ENCODE measurements at regions not wholly inside any gene's neighbourhood (a gene's known extent, or its start where the extent isn't known, plus 50 kb on each side); places are given as distances from the start of the nearest gene placed in this dataset.

GRCh38 chr20:61119273-61119672 lies 132.8 kb upstream of the CDH4 start:
- intact Hi-C loops (cut with DNase I), result loop anchor here (5.0 kb wide), 1 partner anchor 907 kb away; no protein-coding TSS in a partner anchor

DNA sequence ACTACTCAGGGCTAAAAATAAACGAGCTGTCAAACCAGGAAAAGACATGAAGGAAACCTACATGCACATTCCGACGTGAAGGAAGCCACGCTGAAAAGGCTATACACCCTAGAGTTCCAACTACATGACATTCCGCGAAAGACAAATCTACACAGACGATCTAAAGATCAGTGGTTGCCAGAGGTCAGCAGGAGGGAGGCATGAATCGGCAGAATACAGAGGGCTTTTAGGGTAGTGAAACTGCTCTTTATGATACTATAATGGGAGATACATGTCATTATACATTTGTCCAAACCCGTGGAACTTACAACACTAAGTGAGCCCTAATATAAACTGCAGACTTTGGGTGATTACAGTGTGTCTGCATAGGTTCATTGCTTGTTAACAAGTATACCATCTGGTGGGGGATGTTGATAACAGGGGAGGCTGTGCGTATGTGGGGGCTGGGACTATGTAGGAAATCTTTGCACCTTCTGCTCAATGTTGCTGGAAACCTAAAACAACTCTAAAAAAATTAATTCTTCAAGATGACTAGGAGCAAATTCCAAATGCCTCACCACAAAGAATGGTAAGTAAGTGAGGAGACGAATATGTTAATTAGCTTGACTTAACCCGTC lies 132.2 kb upstream of the CDH4 start:
- no peak for ATAC-seq
- intact Hi-C loops (cut with DNase I), result loop anchor here (5.0 kb wide), 3 partner anchors 268 to 1063 kb away; no protein-coding TSS in a partner anchor
- no peak for DNase-seq (ENCODE audit: missing footprints)

More at GRCh38 chr20:61119273-61119672, 132.8 kb upstream of the CDH4 start:
- DNase-seq (ENCODE audit: missing footprints) (no peak), ATAC-seq (no peak)

DNA sequence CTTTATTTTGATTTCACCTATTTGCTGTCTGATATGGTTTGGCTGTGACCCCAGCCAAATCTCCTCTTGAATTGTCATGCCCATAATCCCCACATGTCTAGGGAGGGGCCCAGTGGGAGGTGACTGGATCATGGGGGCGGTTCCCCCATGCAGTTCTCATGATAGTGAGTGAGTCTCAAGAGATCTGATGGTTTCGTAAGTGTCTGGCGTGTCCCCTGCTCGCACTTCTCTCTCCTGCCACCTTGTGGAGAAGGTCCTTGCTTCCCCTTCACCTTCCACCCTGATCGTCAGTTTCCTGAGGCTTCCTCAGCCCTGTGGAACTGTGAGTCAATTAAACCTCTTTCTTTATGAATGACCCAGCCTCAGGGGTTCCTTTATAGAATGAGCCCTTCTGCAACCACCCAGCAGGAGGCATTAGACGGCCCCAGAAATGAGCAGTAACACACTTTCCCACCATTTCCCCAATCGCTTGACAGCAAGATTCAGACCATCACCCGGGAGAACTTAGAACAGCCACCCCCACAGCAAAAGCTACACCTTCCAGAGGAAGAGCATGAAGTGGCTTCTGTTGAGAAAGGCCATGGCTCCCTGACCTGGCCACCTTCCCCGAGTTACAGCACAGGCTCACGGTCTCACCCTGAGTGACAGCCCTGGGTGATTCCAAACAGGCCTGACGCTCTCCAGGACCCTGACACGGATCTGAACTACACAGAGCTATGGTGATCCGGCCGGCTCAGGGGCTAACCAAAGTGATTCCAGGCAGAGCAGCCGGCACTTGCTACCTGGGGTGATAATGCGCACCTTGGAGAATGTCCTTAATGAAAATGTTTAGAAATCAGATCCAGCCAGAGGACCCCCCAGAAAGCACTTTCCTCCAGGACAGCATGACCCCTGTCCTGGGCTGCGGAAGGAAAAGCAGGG lies 131.2 kb upstream of the CDH4 start:
- DNase-seq (ENCODE audit: missing footprints) (no peak), ATAC-seq (peak; percentile 67)
- intact Hi-C loops (cut with DNase I), result loop anchor here (5.0 kb wide), 2 partner anchors 269 to 1064 kb away; no protein-coding TSS in a partner anchor

DNA sequence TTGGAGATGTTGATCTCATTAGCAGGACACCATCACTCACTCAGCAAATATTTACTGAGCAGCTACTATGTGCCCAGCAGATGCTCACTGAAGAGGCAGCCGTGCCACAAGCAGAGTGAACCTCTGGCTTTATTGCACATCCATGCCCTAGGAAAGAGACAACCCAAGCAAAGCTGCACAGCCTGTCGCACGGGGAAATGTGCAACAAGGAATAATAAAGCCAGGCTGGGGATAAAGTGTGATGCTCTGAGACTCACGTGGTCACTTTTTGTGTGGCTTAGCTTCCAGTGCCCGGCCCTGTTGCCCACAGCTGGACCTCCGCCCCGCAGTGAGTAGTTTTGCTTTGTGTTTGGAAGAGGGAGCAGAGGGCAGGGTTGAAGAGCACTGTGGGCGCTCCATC lies 130.4 kb upstream of the CDH4 start:
- ATAC-seq, result no peak
- intact Hi-C loops (cut with DNase I), result loop anchor here (5.0 kb wide), 2 partner anchors 269 to 1064 kb away; no protein-coding TSS in a partner anchor
- no peak for DNase-seq (ENCODE audit: missing footprints)

- intact Hi-C loops (cut with DNase I), result loop anchor here (5.0 kb wide), 2 partner anchors 271 to 1066 kb away; no protein-coding TSS in a partner anchor
- DNase-seq (ENCODE audit: missing footprints) (no peak), ATAC-seq (no peak)
Measured at GRCh38 chr20:61123286-61123685, 128.8 kb upstream of the CDH4 start.

GRCh38 chr20:61123751-61124368 lies 128.2 kb upstream of the CDH4 start:
- intact Hi-C loops (cut with DNase I), result loop anchor here (5.0 kb wide), 2 partner anchors 272 to 1067 kb away; no protein-coding TSS in a partner anchor
- DNase-seq (ENCODE audit: missing footprints) (no peak), ATAC-seq (no peak)

DNA sequence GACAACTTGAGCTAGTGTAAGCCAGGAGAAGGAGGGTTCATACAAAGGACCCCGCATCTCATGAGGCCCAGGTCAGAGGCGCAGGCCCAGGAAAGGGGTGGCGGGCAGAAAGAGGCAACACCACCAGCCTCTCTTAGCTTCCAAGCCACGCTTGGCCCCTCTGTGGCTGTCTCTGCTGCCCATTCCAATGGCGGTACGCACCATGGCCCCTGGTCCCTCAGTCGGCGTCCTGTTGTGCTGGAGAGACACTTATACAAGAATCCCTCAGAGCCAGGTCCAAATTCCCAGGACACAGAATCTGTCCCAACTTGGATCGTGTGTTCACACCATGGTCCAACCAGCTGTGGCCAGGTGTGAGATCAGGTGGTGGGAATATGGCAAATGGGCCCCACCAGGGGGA lies 127.0 kb upstream of the CDH4 start:
- DNase-seq (ENCODE audit: missing footprints) (no peak), ATAC-seq (no peak)
- intact Hi-C loops (cut with DNase I), result no loop called here

GRCh38 chr20:61125546-61126180 lies 126.4 kb upstream of the CDH4 start:
- ATAC-seq (no peak), DNase-seq (ENCODE audit: missing footprints) (no peak)
- intact Hi-C loops (cut with DNase I), result no loop called here

GRCh38 chr20:61126369-61127195 lies 125.5 kb upstream of the CDH4 start:
- ATAC-seq, result no peak
- intact Hi-C loops (cut with DNase I), result no loop called here
- DNase-seq (ENCODE audit: missing footprints), result no peak

DNA sequence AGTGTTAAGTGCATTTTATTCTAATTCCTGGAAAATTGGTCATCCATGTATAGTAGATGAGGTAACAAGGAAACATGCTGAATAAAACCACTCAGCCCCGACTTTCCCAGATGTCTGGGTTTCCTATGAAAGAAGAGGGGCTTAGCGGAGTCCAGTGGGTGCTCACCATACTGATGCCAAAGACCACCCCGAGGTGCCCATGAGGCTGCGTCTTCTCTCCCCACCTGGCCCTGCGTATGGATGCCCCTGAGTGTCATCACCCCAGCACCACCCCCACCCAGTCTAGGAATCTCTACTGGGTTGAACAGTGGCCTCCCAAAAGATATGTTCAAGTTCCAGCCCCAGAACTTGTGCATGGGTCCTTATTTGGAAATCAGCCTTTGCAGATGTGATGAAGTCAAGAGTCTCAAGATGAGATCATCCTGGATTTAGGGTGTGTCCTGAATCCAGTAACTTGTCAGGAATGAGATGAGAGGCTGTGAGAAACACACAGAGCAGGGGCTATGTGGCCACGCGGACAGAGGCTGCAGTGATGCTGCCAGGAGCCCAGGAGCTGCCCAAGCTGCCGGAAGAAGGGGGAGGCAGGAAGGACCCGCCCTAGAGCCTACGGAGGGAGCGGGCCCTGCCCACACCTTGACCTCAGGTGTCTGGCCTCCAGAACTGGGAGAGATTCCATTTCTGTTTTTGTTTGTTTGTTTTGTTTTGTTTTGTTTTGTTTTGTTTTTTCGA lies 124.6 kb upstream of the CDH4 start:
- DNase-seq (ENCODE audit: missing footprints) (no peak), ATAC-seq (no peak)
- intact Hi-C loops (cut with DNase I), result no loop called here

DNA sequence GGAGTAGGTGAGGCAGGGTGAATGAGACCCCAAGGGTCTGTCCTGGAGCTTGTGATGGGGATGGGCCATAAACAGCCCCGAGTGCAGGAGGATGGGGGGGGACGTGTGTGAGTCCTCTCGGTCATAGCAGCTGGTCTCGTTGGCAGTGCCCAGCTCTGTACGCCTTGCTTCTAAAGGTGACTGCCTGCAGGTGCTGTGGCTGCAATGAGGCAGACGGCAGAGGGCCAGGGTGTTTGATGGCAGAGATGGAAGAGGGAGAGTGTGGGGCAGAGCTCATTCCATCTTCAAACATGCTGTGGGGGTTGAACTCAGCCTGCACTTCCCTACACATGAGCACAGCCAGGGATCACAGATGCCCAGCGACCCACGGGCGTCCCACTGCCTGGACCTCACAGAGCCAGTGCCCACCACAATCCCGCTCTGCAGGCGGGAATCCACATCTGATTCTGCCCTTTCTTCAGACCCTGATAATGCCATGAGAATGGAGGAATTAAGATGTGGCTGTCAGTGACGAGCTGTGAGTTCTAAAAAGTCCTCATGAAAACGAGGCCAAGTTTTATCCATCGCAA lies 123.3 kb upstream of the CDH4 start:
- ATAC-seq, result no peak
- intact Hi-C loops (cut with DNase I), result no loop called here
- DNase-seq (ENCODE audit: missing footprints), result no peak

- no peak for DNase-seq (ENCODE audit: missing footprints)
- intact Hi-C loops (cut with DNase I), result no loop called here
- no peak for ATAC-seq
Measured at GRCh38 chr20:61129311-61129710, 122.8 kb upstream of the CDH4 start.

DNA sequence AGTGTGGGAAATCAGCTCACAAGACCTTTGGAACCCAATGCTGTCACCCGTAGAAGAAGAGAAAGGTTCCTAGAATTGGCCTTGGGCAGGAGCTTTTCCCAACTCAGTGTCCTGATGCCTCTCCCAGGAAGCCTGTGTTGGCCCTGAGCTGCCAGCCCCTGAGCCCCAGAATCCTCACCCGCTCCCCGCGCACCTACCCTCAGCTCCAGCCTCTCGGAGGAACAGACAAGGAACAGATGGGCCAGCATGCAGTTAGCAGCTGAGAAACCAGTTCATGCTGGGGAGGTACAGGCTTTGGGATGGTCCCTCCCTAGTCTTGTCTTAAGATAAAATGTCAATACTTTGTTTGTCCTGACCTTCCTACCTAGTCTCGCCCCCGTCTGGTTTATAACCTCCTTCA lies 121.9 kb upstream of the CDH4 start:
- DNase-seq (ENCODE audit: missing footprints), result no peak
- intact Hi-C loops (cut with DNase I), result no loop called here
- no peak for ATAC-seq

DNA sequence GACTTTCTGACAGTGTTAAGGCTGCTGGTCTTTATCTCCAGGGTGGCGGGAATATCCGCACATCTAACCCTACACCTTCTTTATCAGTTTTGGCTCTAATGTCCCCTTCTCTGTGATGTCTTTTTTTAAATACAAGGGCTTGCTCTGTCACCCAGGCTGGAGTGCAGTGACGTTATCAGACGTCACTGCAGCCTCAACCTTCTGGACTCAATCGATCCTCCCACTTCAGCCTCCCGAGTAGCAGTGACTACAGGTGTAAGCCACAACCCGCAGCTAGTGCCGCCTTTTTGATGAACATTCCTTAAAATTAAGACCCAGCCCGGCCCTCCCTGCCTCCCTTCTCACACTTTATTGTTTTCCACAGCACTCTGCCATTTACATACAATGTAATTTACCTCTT lies 120.1 kb upstream of the CDH4 start:
- DNase-seq (ENCODE audit: missing footprints) (no peak), ATAC-seq (no peak)
- intact Hi-C loops (cut with DNase I), result no loop called here

DNA sequence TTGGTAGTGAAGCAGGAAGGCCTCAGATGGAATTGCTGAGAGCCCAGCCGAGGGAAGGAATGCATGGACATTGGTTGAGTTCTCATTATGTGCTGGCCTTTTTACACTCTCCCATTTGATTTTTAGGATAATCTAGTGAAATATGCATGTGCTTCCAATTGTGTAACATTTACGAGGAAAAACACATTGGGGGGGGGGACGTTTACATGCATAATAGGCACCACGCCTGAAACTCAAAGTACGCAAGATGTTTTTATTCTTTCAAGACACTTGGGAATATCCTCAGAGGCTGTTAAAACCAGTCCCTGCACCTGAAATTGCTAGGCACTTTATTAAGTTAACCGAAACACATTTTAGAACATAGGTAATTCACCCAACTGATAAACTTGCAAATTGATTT lies 118.5 kb upstream of the CDH4 start:
- ATAC-seq (no peak), DNase-seq (ENCODE audit: missing footprints) (no peak)
- intact Hi-C loops (cut with DNase I), result no loop called here

- DNase-seq (ENCODE audit: missing footprints), result no peak
- intact Hi-C loops (cut with DNase I), result no loop called here
- no peak for ATAC-seq
Measured at GRCh38 chr20:61134296-61135030, 117.6 kb upstream of the CDH4 start.

GRCh38 chr20:61135266-61135665 lies 116.8 kb upstream of the CDH4 start:
- intact Hi-C loops (cut with DNase I), result no loop called here
- DNase-seq (ENCODE audit: missing footprints) (no peak), ATAC-seq (no peak)

Measured in Right ventricle myocardium inferior (tissue), 1 donor.